GM18511 (cell line): ENCODE measurements at regions not wholly inside any gene's neighbourhood (a gene's known extent, or its start where the extent isn't known, plus 50 kb on each side); places are given as distances from the start of the nearest gene placed in this dataset.

Experiments
- ATAC-seq: cut with Tn5 transposase; IDR thresholded peaks from one replicate; pipeline ENCODE4 v1.9.1; 2021; ENCODE audit warnings: mild to moderate bottlenecking, moderate library complexity; ENCODE audit not compliant: unreplicated experiment

GRCh38 chr1:234940841-234941240 lies 187.8 kb downstream of the TOMM20 start:
- no peak for ATAC-seq

GRCh38 chr1:234938924-234939323 lies 189.7 kb downstream of the TOMM20 start:
- no peak for ATAC-seq

- no peak for ATAC-seq
These were observed 190.5 kb downstream of the TOMM20 start for GRCh38 chr1:234938135-234938534.

- no peak for ATAC-seq
These were observed 191.8 kb downstream of the TOMM20 start for GRCh38 chr1:234936612-234937389.

GRCh38 chr1:234934611-234935033 lies 194.0 kb downstream of the TOMM20 start:
- no peak for ATAC-seq

- peak; percentile 97 for ATAC-seq
These were observed 195.2 kb downstream of the TOMM20 start for GRCh38 chr1:234933475-234933874.

GRCh38 chr1:234932511-234933430 lies 195.9 kb downstream of the TOMM20 start:
- no peak for ATAC-seq

- no peak for ATAC-seq
These were observed 196.5 kb downstream of the TOMM20 start for GRCh38 chr1:234932106-234932505.

- no peak for ATAC-seq
These were observed 197.1 kb downstream of the TOMM20 start for GRCh38 chr1:234931404-234931973.

- no peak for ATAC-seq
These were observed 199.3 kb downstream of the TOMM20 start for GRCh38 chr1:234929369-234929768.

- ATAC-seq: no peak
These were observed 200.0 kb downstream of the TOMM20 start for GRCh38 chr1:234928642-234929041.

- no peak for ATAC-seq
These were observed 200.5 kb downstream of the TOMM20 start for GRCh38 chr1:234927971-234928640.

GRCh38 chr1:234927312-234927970 lies 201.2 kb downstream of the TOMM20 start:
- ATAC-seq: peak; percentile 5

GRCh38 chr1:234926559-234927311 lies 201.9 kb downstream of the TOMM20 start:
- peak; percentile 95 for ATAC-seq

- ATAC-seq: no peak
These were observed 202.4 kb downstream of the TOMM20 start for GRCh38 chr1:234926264-234926558.

GRCh38 chr1:234925440-234926263 lies 203.0 kb downstream of the TOMM20 start:
- no peak for ATAC-seq

GRCh38 chr1:234924450-234925355 lies 203.9 kb downstream of the TOMM20 start:
- ATAC-seq: no peak

- ATAC-seq: no peak
These were observed 205.0 kb downstream of the TOMM20 start for GRCh38 chr1:234923626-234924025.
